Testis (tissue), 2 donors: ENCODE measurements at regions not wholly inside any gene's neighbourhood (a gene's known extent, or its start where the extent isn't known, plus 50 kb on each side); places are given as distances from the start of the nearest gene placed in this dataset.

Experiments used
- CTCF ChIP-seq, 3 experiments: fragments of 450-650 bp in 2 of 3; fragments of 200-600 bp in 1 of 3; sonication (generic) in 1 of 3; IDR thresholded peaks; one replicate each; pipeline ENCODE4 v1.5.1; 2016 to 2019; ENCODE audit warnings: antibody characterized with exemption in 3 of 3, mild to moderate bottlenecking in 2 of 3, moderate library complexity in 1 of 3
- POLR2A ChIP-seq: fragments of 450-650 bp; IDR thresholded peaks from one replicate; pipeline ENCODE4 v1.6.1; 2017; ENCODE audit warnings: antibody characterized with exemption, mild to moderate bottlenecking, moderate library complexity

- TF ChIP-seq CTCF (IDR thresholded peaks at IDR 0.05) (no peak), POLR2A (no peak)
Observed at GRCh38 chr9:118567861-118568260, 801.4 kb downstream of the BRINP1 start.
